ENCODE measurements at regions not wholly inside any gene's neighbourhood (a gene's known extent, or its start where the extent isn't known, plus 50 kb on each side); places are given as distances from the start of the nearest gene placed in this dataset.

DNA sequence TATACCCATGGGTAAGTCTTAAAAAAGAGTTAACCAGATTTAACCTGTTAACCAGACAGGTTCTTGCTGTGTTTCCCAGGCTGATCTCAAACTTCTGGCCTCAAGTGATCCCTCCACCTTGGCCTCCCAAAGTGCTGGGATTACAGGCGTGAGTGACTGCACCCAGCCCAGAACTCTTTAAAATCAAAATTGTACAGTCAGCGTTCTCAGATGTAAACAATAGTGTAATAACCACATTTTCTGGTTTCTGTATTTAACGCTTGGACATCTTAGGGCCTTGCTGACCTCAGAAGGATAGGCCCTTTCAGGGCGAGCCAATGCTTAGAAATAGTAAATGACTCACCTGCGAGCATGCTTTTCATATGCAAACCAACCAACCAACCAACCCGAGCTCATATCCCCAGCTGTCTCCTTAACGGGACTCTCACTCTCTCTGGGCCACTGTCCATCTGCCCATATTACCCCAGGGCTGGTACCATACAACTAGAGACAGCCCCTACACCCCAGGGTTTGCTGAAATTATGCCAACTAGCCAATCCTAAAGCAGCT is 415.0 kb upstream of the XYLT1 start:
- ATAC-seq (no peak), DNase-seq (no peak)
- H3K36me3 ChIP-seq = no peaks in the 10 kb centered on the region
- no peak overlapping the region for H3K4me3 ChIP-seq
- TF ChIP-seq, protein P1, sequence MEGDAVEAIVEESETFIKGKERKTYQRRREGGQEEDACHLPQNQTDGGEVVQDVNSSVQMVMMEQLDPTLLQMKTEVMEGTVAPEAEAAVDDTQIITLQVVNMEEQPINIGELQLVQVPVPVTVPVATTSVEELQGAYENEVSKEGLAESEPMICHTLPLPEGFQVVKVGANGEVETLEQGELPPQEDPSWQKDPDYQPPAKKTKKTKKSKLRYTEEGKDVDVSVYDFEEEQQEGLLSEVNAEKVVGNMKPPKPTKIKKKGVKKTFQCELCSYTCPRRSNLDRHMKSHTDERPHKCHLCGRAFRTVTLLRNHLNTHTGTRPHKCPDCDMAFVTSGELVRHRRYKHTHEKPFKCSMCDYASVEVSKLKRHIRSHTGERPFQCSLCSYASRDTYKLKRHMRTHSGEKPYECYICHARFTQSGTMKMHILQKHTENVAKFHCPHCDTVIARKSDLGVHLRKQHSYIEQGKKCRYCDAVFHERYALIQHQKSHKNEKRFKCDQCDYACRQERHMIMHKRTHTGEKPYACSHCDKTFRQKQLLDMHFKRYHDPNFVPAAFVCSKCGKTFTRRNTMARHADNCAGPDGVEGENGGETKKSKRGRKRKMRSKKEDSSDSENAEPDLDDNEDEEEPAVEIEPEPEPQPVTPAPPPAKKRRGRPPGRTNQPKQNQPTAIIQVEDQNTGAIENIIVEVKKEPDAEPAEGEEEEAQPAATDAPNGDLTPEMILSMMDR (IDR thresholded peaks at IDR 0.05) = no peak
- no peaks in the 10 kb centered on the region for H3K9me3 ChIP-seq
- H3K4me1 ChIP-seq = no peaks in the 10 kb centered on the region
- intact Hi-C loops (cut with DNase I) = no loop called here
- no peak overlapping the region for H3K27ac ChIP-seq
- H3K27me3 ChIP-seq = no peaks in the 10 kb centered on the region

DNA sequence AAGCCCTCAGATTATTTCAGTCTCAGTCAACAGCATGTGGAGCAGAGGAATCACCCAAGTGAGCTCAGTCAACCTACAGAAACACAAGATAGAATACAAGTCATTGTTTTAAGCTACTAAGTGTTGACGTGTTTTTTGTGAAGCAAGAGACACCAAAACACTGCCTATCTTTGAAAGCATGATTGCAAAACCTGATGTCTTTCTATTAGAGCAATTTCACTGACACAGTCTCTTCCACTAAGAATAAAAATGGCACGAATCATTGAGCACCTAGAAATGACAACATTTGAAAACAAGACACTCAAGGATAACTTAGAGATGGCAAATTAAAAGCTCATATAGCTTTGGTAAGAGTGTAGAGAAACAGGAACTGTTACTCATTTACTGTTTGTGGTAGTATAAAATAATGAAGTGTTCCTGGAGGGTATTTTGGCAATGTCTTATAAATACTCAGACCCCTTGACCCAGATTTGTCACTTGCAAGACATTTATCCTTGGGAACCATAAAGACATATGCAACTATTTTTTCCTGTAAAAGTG is 407.1 kb upstream of the XYLT1 start:
- Histone ChIP-seq H3K9me3 (no peaks in the 10 kb centered on the region), H3K27me3 (no peaks in the 10 kb centered on the region), H3K36me3 (no peaks in the 10 kb centered on the region), H3K4me1 (no peaks in the 10 kb centered on the region), H3K27ac (no peak overlapping the region), H3K4me3 (no peak overlapping the region)
- ATAC-seq = no peak
- DNase-seq = peak in 2 of 4 donors; percentile 48 to 64
- TF ChIP-seq, protein P1 (IDR thresholded peaks at IDR 0.05) = no peak
- intact Hi-C loops (cut with DNase I) = no loop called here

DNA sequence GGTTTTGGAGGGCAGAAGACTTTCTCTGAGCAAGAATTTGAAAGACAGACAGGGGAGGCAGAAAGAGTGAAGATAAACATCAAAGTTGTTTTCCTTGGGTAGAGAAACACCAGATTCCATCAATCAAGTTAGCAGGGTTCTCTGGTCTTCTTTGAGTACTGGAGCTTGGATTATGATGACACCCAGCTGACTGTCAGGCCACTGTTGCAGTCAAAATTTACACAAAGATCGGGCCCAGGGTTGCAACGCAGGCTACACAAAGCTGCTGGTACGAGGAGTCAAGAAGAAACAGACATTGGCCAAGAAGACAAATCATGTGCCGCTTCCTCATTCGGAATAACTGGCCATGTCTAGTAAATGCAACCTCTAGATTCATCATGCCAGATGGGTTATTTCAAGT is 396.2 kb upstream of the XYLT1 start:
- Histone ChIP-seq H3K27me3 (no peaks in the 10 kb centered on the region), H3K4me3 (no peak overlapping the region), H3K4me1 (no peaks in the 10 kb centered on the region), H3K27ac (no peak overlapping the region), H3K36me3 (no peaks in the 10 kb centered on the region), H3K9me3 (no peaks in the 10 kb centered on the region)
- TF ChIP-seq, protein P1 (IDR thresholded peaks at IDR 0.05) = no peak
- intact Hi-C loops (cut with DNase I) = no loop called here
- DNase-seq (no peak), ATAC-seq (no peak)

DNA sequence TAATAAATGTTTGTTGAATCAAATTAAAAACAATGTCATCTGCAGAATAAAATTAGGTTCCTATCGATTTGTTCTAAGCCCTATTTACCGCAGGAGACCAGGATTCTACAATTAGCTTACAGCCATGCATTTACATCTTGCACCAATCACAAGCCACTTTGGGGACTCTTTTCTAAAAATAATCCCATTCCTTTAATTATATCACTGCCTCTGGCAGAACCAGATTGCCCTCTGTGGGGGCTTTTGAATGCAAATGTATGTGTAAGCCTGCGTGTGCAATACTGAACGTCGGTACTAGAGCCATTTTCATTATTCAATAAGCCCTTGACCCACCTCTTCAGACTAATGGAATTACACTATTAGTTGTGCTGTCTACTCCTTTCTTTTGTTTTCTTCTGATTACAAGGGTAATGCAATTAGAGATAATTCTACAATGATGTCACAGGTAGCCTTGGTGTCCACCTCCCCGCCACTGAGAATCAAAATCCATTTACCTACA is 391.3 kb upstream of the XYLT1 start:
- ATAC-seq = no peak
- no peaks in the 10 kb centered on the region for H3K4me1 ChIP-seq
- no peak overlapping the region for H3K27ac ChIP-seq
- intact Hi-C loops (cut with DNase I) = no loop called here
- no peak overlapping the region for H3K4me3 ChIP-seq
- no peaks in the 10 kb centered on the region for H3K27me3 ChIP-seq
- TF ChIP-seq, protein P1 (IDR thresholded peaks at IDR 0.05) = no peak
- no peaks in the 10 kb centered on the region for H3K9me3 ChIP-seq
- no peak for DNase-seq
- H3K36me3 ChIP-seq = no peaks in the 10 kb centered on the region

DNA sequence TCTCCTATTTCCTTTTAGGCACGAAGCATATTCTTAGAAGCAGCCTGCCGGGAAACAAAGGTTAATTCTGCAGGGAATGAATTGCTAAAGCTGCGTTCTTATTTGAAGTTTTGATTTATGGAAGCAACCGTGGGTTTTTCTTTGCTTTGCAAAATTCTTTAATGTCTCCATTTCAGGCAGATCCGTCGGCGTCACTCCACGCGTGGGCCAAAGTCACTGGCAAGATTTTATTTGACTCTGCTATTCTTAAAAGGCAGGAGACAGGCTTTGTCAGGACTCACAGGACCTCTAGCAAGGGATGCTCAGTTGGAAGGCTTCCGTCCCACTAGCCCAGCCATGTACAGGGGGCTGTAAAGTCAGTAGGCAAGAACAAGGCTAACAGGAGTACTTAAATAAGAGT is 387.3 kb upstream of the XYLT1 start:
- H3K9me3 ChIP-seq = peaks cover 0 to 5% of the 10 kb centered on the region in 2 donors
- intact Hi-C loops (cut with DNase I) = no loop called here

More for the DNA sequence above, 387.3 kb upstream of the XYLT1 start:
- DNase-seq (no peak), ATAC-seq (no peak)
- Histone ChIP-seq H3K4me1 (no peaks in the 10 kb centered on the region), H3K4me3 (no peak overlapping the region), H3K36me3 (no peaks in the 10 kb centered on the region), H3K27ac (no peak overlapping the region), H3K27me3 (no peaks in the 10 kb centered on the region)
- TF ChIP-seq, protein P1 (IDR thresholded peaks at IDR 0.05) = no peak

Measured in left lung (tissue), 4 donors.